ENCODE measurements at regions not wholly inside any gene's neighbourhood (a gene's known extent, or its start where the extent isn't known, plus 50 kb on each side); places are given as distances from the start of the nearest gene placed in this dataset.

- DNase-seq, result no peak
Observed at GRCh38 chr16:9536905-9537304, 445.5 kb downstream of the HAPSTR1 start.

- DNase-seq, result no peak
Observed at GRCh38 chr16:9539346-9539745, 447.9 kb downstream of the HAPSTR1 start.

DNA sequence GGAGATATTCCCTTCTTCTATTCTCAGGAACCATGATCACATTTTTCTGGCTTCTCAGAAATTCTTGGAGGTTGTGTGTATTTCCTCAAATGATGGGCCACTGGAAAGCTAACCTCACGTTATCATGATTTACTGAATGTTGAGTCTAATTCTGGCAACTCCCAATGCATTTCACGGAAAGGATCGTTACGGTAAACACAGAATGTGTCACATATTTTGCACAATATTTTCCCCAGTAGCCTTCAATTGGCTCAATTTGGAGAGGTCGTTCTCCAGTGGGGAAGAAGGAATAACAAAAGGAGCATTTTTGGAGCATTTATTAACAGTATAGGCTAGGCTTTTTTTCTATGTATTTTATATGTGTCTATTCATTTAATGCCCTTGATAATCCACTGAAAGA lies 450.3 kb downstream of the HAPSTR1 start:
- no peak for DNase-seq

DNA sequence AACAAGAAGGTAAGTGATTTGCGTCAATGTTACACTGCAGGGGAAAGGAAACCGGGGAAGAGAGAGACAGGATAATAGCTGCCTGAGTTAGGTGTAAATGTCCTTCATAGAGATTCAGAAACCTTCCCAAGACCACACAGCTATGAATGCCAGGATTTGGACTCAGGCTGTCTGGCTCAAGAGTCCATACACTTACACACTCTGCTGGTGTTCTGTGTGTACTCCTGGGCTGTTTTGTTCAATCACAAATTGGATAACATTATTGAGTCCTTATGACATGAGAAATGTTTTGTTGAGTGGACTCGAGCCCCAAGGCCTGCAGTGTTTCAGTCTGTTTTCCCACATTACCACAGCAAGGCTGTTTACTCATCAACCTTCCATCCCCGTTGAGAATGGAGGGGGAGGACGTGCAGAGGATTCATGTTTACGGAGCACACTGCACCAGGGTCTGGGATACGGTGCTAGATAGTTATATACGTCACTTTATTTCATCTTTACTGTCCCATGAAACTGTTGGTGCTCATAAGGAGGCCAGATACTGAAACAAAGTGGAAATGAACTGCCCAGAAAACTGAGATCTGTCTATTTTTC lies 450.8 kb downstream of the HAPSTR1 start:
- DNase-seq, result no peak

DNA sequence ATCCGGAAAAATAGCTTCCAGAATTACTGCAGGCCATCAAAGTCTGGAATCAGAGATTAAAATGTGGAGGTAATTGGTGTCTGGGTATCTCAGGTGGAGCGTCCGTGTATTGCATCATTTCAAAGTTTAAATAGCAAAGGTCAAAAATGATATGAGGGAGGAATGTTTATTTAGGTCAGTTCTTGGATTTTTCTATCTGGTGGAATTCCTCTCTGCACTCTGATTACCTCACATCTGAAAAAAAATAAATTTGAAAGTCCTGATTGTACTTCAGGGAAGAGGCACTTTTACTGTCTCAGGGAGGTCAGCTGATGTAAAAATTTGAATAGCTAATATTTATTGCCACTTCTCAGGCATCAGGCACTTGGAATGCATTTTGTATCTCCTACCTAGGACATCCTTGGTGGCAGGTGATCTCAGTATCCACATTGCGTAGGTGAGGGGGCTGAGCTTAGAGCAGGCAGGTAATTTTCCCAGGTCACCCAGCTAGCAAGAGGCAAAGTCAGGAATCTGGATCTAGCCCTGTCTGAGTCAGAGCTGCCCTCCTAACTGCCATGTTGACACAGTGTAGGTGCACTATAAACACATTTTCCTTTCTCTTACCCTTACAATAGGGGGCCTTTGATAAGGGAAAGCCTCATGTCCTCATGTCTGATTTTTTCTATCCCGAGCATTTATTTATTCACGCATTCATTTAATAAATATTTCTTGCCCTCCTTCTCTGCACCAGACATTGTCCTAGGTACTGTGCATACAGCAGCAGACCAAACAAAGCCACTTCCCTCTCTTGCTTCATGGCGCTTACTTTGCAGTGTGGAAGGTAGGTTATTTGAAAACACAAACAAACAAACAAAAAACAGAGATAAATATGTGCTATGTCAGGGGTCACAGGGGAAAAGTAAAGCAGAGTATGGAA lies 454.3 kb downstream of the HAPSTR1 start:
- DNase-seq, result no peak

GRCh38 chr16:9546438-9546786 lies 455.0 kb downstream of the HAPSTR1 start:
- no peak for DNase-seq

GRCh38 chr16:9549487-9549886 lies 458.0 kb downstream of the HAPSTR1 start:
- DNase-seq, result no peak

GRCh38 chr16:9555051-9555450 lies 463.6 kb downstream of the HAPSTR1 start:
- no peak for DNase-seq

GRCh38 chr16:9556949-9557665 lies 465.7 kb downstream of the HAPSTR1 start:
- no peak for DNase-seq

DNA sequence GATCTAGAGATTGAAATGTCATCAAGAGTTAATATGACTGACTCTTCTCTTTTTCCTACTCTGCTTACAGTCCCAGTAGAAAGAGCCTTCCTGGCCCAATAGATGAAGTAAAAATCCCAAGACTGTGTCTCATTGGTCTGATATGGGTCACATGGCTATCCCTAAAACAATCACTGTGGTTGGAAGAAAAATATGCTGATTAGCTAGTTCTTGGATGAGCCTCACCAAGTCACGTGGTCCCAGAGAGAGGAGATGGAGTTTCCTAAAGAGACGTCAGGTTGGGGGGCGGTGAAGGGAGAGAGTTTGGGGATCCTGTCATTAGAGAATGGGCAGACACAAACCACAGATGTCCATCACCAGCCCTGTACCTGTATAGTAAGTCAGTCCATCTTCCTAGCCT lies 466.3 kb downstream of the HAPSTR1 start:
- DNase-seq, result no peak

DNA sequence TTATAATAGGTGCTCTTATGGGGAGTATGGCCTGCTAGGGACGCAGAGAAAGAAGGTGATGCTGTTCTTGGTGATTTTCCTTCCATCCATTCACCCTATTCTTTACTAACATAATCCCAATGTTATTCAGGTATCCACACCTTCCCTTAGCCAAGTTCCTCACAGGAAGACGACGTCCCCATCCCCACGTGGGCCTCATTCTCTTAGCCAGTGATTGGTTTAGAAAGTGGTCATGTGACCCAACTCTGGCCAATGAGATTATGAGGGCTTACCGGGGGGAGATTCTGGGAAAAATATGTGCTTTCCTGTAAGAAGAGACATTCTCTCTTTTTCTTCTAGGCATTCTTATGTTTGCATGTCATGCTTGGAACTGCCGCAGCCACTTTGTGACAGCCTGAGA lies 474.7 kb downstream of the HAPSTR1 start:
- no peak for DNase-seq

- DNase-seq, result no peak
Observed at GRCh38 chr16:9567666-9568065, 476.2 kb downstream of the HAPSTR1 start.

DNA sequence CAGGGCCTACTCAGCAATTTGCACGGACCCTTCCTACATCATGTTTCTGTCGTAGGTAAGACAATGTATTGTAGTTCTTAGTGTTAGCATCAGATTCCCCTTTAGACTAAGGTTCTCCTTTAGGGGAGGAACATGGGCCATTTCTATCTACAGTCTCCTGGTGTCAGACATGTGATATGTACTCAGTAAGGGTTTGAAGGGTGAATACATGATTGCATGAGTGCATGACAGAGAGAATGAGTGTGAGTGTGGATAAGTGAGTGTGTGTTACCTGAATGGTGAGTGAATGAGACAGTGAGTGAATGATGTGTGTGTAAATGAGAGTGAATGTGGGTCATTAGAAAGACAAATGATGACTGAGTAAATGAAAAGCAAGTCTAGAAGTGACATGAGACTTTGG lies 476.8 kb downstream of the HAPSTR1 start:
- DNase-seq, result no peak

- no peak for DNase-seq
Observed at GRCh38 chr16:9570521-9570920, 479.1 kb downstream of the HAPSTR1 start.

DNA sequence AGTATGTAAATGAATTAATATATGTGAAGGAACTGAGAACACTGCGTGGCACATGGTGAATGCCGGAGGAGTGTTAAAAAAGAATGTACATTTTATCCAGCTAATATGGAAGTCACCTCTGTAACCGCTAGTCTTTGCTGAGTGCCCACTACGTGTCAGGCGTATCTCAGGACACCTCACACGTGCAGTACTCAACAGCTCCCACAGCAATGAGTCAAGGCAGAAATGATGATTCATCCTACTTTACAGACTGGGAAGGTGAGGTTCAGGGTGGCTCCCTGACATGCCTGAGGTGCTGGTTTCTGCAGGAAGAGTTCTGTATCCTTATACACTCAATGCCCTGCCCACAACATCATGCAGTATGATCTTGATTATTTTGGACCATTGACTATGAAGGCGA lies 487.0 kb downstream of the HAPSTR1 start:
- DNase-seq, result no peak

- no peak for DNase-seq
Observed at GRCh38 chr16:9580025-9580424, 488.6 kb downstream of the HAPSTR1 start.

- no peak for DNase-seq
Observed at GRCh38 chr16:9593440-9593839, 502.0 kb downstream of the HAPSTR1 start.

- DNase-seq, result no peak
Observed at GRCh38 chr16:9594047-9594446, 502.6 kb downstream of the HAPSTR1 start.

GRCh38 chr16:9594946-9595345 lies 503.5 kb downstream of the HAPSTR1 start:
- no peak for DNase-seq

- no peak for DNase-seq
Observed at GRCh38 chr16:9595393-9595792, 503.9 kb downstream of the HAPSTR1 start.

GRCh38 chr16:9596788-9597187 lies 505.3 kb downstream of the HAPSTR1 start:
- no peak for DNase-seq

GRCh38 chr16:9597967-9598730 lies 506.7 kb downstream of the HAPSTR1 start:
- no peak for DNase-seq

DNA sequence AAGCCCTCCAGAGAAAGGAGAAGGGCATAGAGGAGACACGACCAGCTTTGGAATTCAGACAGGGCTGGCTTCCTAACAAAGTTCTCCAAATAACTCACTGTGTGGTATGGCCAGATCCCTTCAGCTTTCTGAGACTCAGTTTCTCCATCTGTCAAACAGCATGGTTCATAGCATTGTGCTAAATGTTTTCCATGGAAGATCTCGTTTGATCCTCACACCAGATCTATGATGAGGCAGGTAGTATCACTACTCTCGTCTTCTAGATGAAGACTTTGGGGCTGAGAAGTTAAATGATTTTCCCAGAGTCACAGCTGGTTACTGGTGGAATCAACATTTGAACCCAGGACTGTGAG lies 507.3 kb downstream of the HAPSTR1 start:
- DNase-seq, result no peak

Data from NCI-H2081 (cell line).